ENCODE measurements at regions not wholly inside any gene's neighbourhood (a gene's known extent, or its start where the extent isn't known, plus 50 kb on each side); places are given as distances from the start of the nearest gene placed in this dataset.
"Not testable (repeated sequence)": the region's sequence is repeated elsewhere in the genome, so short reads cannot be mapped to it uniquely, and the experiment has no call there.

GRCh38 chr15:81710328-81710727, 335.5 kb downstream of the MEX3B start:
- H3K4me1 ChIP-seq (ENCODE audit: control insufficient read depth, insufficient read depth, low read length): no peaks in the 10 kb centered on the region; the same call in 1 of the 2 replicates
- H3K27me3 ChIP-seq (ENCODE audit: control insufficient read depth, insufficient read depth, low read length): no peaks in the 10 kb centered on the region
- 100% methylated on average over 3 of the region's 8 CpGs for WGBS (ENCODE audit: insufficient coverage, insufficient read length)
- no peak overlapping the region for H3K27ac ChIP-seq (ENCODE audit: low read length)
- no peaks in the 10 kb centered on the region for H3K9me3 ChIP-seq (ENCODE audit: control insufficient read depth, insufficient read depth, low read length)
- H3K36me3 ChIP-seq (ENCODE audit: control insufficient read depth, insufficient read depth, low read length): no peaks in the 10 kb centered on the region
- DNase-seq (ENCODE audit: low read depth, low spot score): no peak
- H3K4me3 ChIP-seq (ENCODE audit: low read length): no peak overlapping the region

GRCh38 chr15:81706816-81707346, 332.9 kb upstream of the TMC3 start:
- not testable (repeated sequence) for H3K27ac ChIP-seq (ENCODE audit: low read length); H3K27me3 ChIP-seq (ENCODE audit: control insufficient read depth, insufficient read depth, low read length); H3K4me3 ChIP-seq (ENCODE audit: low read length); DNase-seq (ENCODE audit: low read depth, low spot score); H3K4me1 ChIP-seq (ENCODE audit: control insufficient read depth, insufficient read depth, low read length); H3K9me3 ChIP-seq (ENCODE audit: control insufficient read depth, insufficient read depth, low read length); H3K36me3 ChIP-seq (ENCODE audit: control insufficient read depth, insufficient read depth, low read length)
- WGBS (ENCODE audit: insufficient coverage, insufficient read length): no CpG with 5 or more reads among the region's 3 CpGs

- WGBS (ENCODE audit: insufficient coverage, insufficient read length): no CpG with 5 or more reads among the region's 2 CpGs
- not testable (repeated sequence) for H3K27ac ChIP-seq (ENCODE audit: low read length); H3K36me3 ChIP-seq (ENCODE audit: control insufficient read depth, insufficient read depth, low read length); DNase-seq (ENCODE audit: low read depth, low spot score); H3K4me3 ChIP-seq (ENCODE audit: low read length); H3K27me3 ChIP-seq (ENCODE audit: control insufficient read depth, insufficient read depth, low read length); H3K9me3 ChIP-seq (ENCODE audit: control insufficient read depth, insufficient read depth, low read length); H3K4me1 ChIP-seq (ENCODE audit: control insufficient read depth, insufficient read depth, low read length)
Measured at GRCh38 chr15:81705727-81706126, 331.7 kb upstream of the TMC3 start.

GRCh38 chr15:81686021-81686420, 312.0 kb upstream of the TMC3 start:
- DNase-seq (ENCODE audit: low read depth, low spot score): no peak
- Histone ChIP-seq H3K9me3 (ENCODE audit: control insufficient read depth, insufficient read depth, low read length) (no peaks in the 10 kb centered on the region), H3K4me3 (ENCODE audit: low read length) (no peak overlapping the region), H3K36me3 (ENCODE audit: control insufficient read depth, insufficient read depth, low read length) (no peaks in the 10 kb centered on the region), H3K27ac (ENCODE audit: low read length) (no peak overlapping the region), H3K27me3 (ENCODE audit: control insufficient read depth, insufficient read depth, low read length) (no peaks in the 10 kb centered on the region), H3K4me1 (ENCODE audit: control insufficient read depth, insufficient read depth, low read length) (no peaks in the 10 kb centered on the region)
- no CpG with 5 or more reads among the region's 4 CpGs for WGBS (ENCODE audit: insufficient coverage, insufficient read length)

GRCh38 chr15:81685237-81685636, 311.2 kb upstream of the TMC3 start:
- no peak overlapping the region for H3K27ac ChIP-seq (ENCODE audit: low read length)
- no peak overlapping the region for H3K4me3 ChIP-seq (ENCODE audit: low read length)
- H3K9me3 ChIP-seq (ENCODE audit: control insufficient read depth, insufficient read depth, low read length): no peaks in the 10 kb centered on the region; the same call in 1 of the 2 replicates
- H3K36me3 ChIP-seq (ENCODE audit: control insufficient read depth, insufficient read depth, low read length): no peaks in the 10 kb centered on the region
- no peaks in the 10 kb centered on the region for H3K4me1 ChIP-seq (ENCODE audit: control insufficient read depth, insufficient read depth, low read length)
- no peaks in the 10 kb centered on the region for H3K27me3 ChIP-seq (ENCODE audit: control insufficient read depth, insufficient read depth, low read length)
- no peak for DNase-seq (ENCODE audit: low read depth, low spot score)

GRCh38 chr15:81680829-81681228, 306.8 kb upstream of the TMC3 start:
- Histone ChIP-seq H3K4me3 (ENCODE audit: low read length) (no peak overlapping the region), H3K4me1 (ENCODE audit: control insufficient read depth, insufficient read depth, low read length) (no peaks in the 10 kb centered on the region), H3K27ac (ENCODE audit: low read length) (no peak overlapping the region), H3K27me3 (ENCODE audit: control insufficient read depth, insufficient read depth, low read length) (no peaks in the 10 kb centered on the region), H3K9me3 (ENCODE audit: control insufficient read depth, insufficient read depth, low read length) (no peaks in the 10 kb centered on the region; the same call in 1 of the 2 replicates), H3K36me3 (ENCODE audit: control insufficient read depth, insufficient read depth, low read length) (no peaks in the 10 kb centered on the region)
- DNase-seq (ENCODE audit: low read depth, low spot score): no peak

- WGBS (ENCODE audit: insufficient coverage, insufficient read length): no CpG with 5 or more reads among the region's 1 CpG
- Histone ChIP-seq H3K36me3 (ENCODE audit: control insufficient read depth, insufficient read depth, low read length) (no peaks in the 10 kb centered on the region), H3K4me3 (ENCODE audit: low read length) (no peak overlapping the region), H3K4me1 (ENCODE audit: control insufficient read depth, insufficient read depth, low read length) (no peaks in the 10 kb centered on the region), H3K27me3 (ENCODE audit: control insufficient read depth, insufficient read depth, low read length) (no peaks in the 10 kb centered on the region), H3K9me3 (ENCODE audit: control insufficient read depth, insufficient read depth, low read length) (no peaks in the 10 kb centered on the region), H3K27ac (ENCODE audit: low read length) (no peak overlapping the region)
- no peak for DNase-seq (ENCODE audit: low read depth, low spot score)
Measured at GRCh38 chr15:81666839-81667238, 292.8 kb upstream of the TMC3 start.

- Histone ChIP-seq H3K27ac (ENCODE audit: low read length) (no peak overlapping the region), H3K27me3 (ENCODE audit: control insufficient read depth, insufficient read depth, low read length) (no peaks in the 10 kb centered on the region), H3K9me3 (ENCODE audit: control insufficient read depth, insufficient read depth, low read length) (no peaks in the 10 kb centered on the region), H3K4me3 (ENCODE audit: low read length) (no peak overlapping the region), H3K36me3 (ENCODE audit: control insufficient read depth, insufficient read depth, low read length) (no peaks in the 10 kb centered on the region), H3K4me1 (ENCODE audit: control insufficient read depth, insufficient read depth, low read length) (no peaks in the 10 kb centered on the region)
- WGBS (ENCODE audit: insufficient coverage, insufficient read length): no CpG with 5 or more reads among the region's 5 CpGs
- no peak for DNase-seq (ENCODE audit: low read depth, low spot score)
Measured at GRCh38 chr15:81660976-81661375, 287.0 kb upstream of the TMC3 start.

- H3K4me3 ChIP-seq (ENCODE audit: low read length): no peak overlapping the region
- no peaks in the 10 kb centered on the region for H3K27me3 ChIP-seq (ENCODE audit: control insufficient read depth, insufficient read depth, low read length)
- no peaks in the 10 kb centered on the region; the same call in 1 of the 2 replicates for H3K36me3 ChIP-seq (ENCODE audit: control insufficient read depth, insufficient read depth, low read length)
- no peaks in the 10 kb centered on the region for H3K9me3 ChIP-seq (ENCODE audit: control insufficient read depth, insufficient read depth, low read length)
- WGBS (ENCODE audit: insufficient coverage, insufficient read length): no CpG with 5 or more reads among the region's 2 CpGs
- H3K27ac ChIP-seq (ENCODE audit: low read length): no peak overlapping the region
- no peak for DNase-seq (ENCODE audit: low read depth, low spot score)
- no peaks in the 10 kb centered on the region for H3K4me1 ChIP-seq (ENCODE audit: control insufficient read depth, insufficient read depth, low read length)
Measured at GRCh38 chr15:81653259-81653658, 279.2 kb upstream of the TMC3 start.

- no peak overlapping the region for H3K4me3 ChIP-seq (ENCODE audit: low read length)
- WGBS (ENCODE audit: insufficient coverage, insufficient read length): no CpG with 5 or more reads among the region's 9 CpGs
- no peaks in the 10 kb centered on the region for H3K27me3 ChIP-seq (ENCODE audit: control insufficient read depth, insufficient read depth, low read length)
- H3K4me1 ChIP-seq (ENCODE audit: control insufficient read depth, insufficient read depth, low read length): no peaks in the 10 kb centered on the region
- H3K27ac ChIP-seq (ENCODE audit: low read length): no peak overlapping the region
- no peaks in the 10 kb centered on the region for H3K9me3 ChIP-seq (ENCODE audit: control insufficient read depth, insufficient read depth, low read length)
- DNase-seq (ENCODE audit: low read depth, low spot score): no peak
- no peaks in the 10 kb centered on the region for H3K36me3 ChIP-seq (ENCODE audit: control insufficient read depth, insufficient read depth, low read length)
Measured at GRCh38 chr15:81645470-81645869, 271.5 kb upstream of the TMC3 start.

GRCh38 chr15:81643771-81644170, 269.8 kb upstream of the TMC3 start:
- Histone ChIP-seq H3K36me3 (ENCODE audit: control insufficient read depth, insufficient read depth, low read length) (no peaks in the 10 kb centered on the region), H3K4me3 (ENCODE audit: low read length) (no peak overlapping the region), H3K9me3 (ENCODE audit: control insufficient read depth, insufficient read depth, low read length) (no peaks in the 10 kb centered on the region), H3K27me3 (ENCODE audit: control insufficient read depth, insufficient read depth, low read length) (no peaks in the 10 kb centered on the region), H3K4me1 (ENCODE audit: control insufficient read depth, insufficient read depth, low read length) (no peaks in the 10 kb centered on the region), H3K27ac (ENCODE audit: low read length) (no peak overlapping the region)
- WGBS (ENCODE audit: insufficient coverage, insufficient read length): no CpG with 5 or more reads among the region's 4 CpGs
- DNase-seq (ENCODE audit: low read depth, low spot score): no peak
